ENCODE measurements at regions not wholly inside any gene's neighbourhood (a gene's known extent, or its start where the extent isn't known, plus 50 kb on each side); places are given as distances from the start of the nearest gene placed in this dataset.

DNA sequence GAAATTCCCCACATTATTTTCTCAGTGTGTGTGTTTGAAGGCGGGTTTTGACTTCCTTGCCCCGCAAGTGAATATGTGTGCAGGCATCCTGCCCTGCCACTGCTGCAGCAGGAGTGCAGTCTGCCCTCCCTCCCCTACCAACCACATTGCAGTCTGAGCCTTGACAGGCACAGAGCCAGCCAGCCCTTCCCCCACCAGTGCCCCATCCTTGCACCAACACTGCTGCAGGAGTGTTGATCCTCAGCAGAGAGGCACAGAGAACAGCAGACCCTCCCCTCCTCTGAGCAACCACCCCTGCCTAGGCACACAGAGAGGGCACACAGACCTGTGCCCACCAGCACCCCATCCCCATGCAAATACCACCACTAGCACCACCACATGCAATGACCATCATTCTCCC, 683.0 kb upstream of the PKDCC start:
- no peaks in the 10 kb centered on the region for H3K79me2 ChIP-seq (ENCODE audit: control insufficient read depth, insufficient read depth, low read length)
- H3K4me1 ChIP-seq (ENCODE audit: control insufficient read depth, insufficient read depth, low read length) = no peaks in the 10 kb centered on the region
- H3K27ac ChIP-seq (ENCODE audit: control insufficient read depth, insufficient read depth) = no peak overlapping the region
- in situ Hi-C loops (cut with MboI) (no loop called here), intact Hi-C loops (cut with micrococcal nuclease; ENCODE audit: unreplicated experiment) (no loop called here)
- H3K9me3 ChIP-seq (replicated peaks; ENCODE audit: control insufficient read depth, insufficient read depth, low read length) = no peaks in the 10 kb centered on the region
- no TSS peak for BruUV-seq (replicated peaks)
- DNase-seq (ENCODE audit: low read depth, low spot score) (no peak), FAIRE-seq (no peak), ATAC-seq (no peak)
- no peak overlapping the region for H3K4me2 ChIP-seq (ENCODE audit: control insufficient read depth, insufficient read depth)
- no peaks in the 10 kb centered on the region; a peak in 1 of 4 replicates for H3K27me3 ChIP-seq (replicated peaks in 1 of 2; ENCODE audit: control insufficient read depth in 2 of 2, insufficient read depth in 2 of 2, low read length in 1 of 2)
- WGBS (ENCODE audit: insufficient coverage, insufficient replicate concordance, low lambda C conversion rate, missing lambda C conversion rate) = 10% methylated on average over 2 of the region's 2 CpGs
- H3K9ac ChIP-seq (ENCODE audit: control insufficient read depth, insufficient read depth, low read length) = no peak overlapping the region
- ChIA-PET CTCF (no interaction called here), POLR2A (no interaction called here), SMC1A (ENCODE audit: uncharacterized antibody, unreplicated experiment) (no interaction called here), RAD21 (ENCODE audit: unreplicated experiment) (no interaction called here)
- no peaks in the 10 kb centered on the region for H3K36me3 ChIP-seq (ENCODE audit: control insufficient read depth in 2 of 2, insufficient read depth in 2 of 2, low read length in 1 of 2)
- no peak overlapping the region for H2AFZ ChIP-seq (ENCODE audit: control insufficient read depth, low read depth, low read length)
- TF ChIP-seq, protein P1, sequence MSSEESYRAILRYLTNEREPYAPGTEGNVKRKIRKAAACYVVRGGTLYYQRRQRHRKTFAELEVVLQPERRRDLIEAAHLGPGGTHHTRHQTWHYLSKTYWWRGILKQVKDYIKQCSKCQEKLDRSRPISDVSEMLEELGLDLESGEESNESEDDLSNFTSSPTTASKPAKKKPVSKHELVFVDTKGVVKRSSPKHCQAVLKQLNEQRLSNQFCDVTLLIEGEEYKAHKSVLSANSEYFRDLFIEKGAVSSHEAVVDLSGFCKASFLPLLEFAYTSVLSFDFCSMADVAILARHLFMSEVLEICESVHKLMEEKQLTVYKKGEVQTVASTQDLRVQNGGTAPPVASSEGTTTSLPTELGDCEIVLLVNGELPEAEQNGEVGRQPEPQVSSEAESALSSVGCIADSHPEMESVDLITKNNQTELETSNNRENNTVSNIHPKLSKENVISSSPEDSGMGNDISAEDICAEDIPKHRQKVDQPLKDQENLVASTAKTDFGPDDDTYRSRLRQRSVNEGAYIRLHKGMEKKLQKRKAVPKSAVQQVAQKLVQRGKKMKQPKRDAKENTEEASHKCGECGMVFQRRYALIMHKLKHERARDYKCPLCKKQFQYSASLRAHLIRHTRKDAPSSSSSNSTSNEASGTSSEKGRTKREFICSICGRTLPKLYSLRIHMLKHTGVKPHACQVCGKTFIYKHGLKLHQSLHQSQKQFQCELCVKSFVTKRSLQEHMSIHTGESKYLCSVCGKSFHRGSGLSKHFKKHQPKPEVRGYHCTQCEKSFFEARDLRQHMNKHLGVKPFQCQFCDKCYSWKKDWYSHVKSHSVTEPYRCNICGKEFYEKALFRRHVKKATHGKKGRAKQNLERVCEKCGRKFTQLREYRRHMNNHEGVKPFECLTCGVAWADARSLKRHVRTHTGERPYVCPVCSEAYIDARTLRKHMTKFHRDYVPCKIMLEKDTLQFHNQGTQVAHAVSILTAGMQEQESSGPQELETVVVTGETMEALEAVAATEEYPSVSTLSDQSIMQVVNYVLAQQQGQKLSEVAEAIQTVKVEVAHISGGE (CRISPR knock-in tag; IDR thresholded peaks at IDR 0.05) = no peak
- TF ChIP-seq CHD1 (IDR thresholded peaks at IDR 0.05; ENCODE audit: low read depth, low read length) (no peak), IKZF1 (conservative IDR thresholded peaks at IDR 0.05) (no peak), RB1 (IDR thresholded peaks at IDR 0.05; ENCODE audit: borderline replicate concordance) (no peak)
- TF ChIP-seq, protein P2, sequence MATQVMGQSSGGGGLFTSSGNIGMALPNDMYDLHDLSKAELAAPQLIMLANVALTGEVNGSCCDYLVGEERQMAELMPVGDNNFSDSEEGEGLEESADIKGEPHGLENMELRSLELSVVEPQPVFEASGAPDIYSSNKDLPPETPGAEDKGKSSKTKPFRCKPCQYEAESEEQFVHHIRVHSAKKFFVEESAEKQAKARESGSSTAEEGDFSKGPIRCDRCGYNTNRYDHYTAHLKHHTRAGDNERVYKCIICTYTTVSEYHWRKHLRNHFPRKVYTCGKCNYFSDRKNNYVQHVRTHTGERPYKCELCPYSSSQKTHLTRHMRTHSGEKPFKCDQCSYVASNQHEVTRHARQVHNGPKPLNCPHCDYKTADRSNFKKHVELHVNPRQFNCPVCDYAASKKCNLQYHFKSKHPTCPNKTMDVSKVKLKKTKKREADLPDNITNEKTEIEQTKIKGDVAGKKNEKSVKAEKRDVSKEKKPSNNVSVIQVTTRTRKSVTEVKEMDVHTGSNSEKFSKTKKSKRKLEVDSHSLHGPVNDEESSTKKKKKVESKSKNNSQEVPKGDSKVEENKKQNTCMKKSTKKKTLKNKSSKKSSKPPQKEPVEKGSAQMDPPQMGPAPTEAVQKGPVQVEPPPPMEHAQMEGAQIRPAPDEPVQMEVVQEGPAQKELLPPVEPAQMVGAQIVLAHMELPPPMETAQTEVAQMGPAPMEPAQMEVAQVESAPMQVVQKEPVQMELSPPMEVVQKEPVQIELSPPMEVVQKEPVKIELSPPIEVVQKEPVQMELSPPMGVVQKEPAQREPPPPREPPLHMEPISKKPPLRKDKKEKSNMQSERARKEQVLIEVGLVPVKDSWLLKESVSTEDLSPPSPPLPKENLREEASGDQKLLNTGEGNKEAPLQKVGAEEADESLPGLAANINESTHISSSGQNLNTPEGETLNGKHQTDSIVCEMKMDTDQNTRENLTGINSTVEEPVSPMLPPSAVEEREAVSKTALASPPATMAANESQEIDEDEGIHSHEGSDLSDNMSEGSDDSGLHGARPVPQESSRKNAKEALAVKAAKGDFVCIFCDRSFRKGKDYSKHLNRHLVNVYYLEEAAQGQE (IDR thresholded peaks at IDR 0.05; ENCODE audit: low read depth, low read length) = no peak
- H4K20me1 ChIP-seq (ENCODE audit: control insufficient read depth, insufficient read depth) = no peaks in the 10 kb centered on the region
- no peak overlapping the region for H3K4me3 ChIP-seq

Measured in GM12878 (cell line).